HTR-8/SVneo (cell line): ENCODE measurements at regions not wholly inside any gene's neighbourhood (a gene's known extent, or its start where the extent isn't known, plus 50 kb on each side); places are given as distances from the start of the nearest gene placed in this dataset.

Experiments
- DNase-seq: peaks from one replicate; pipeline ENCODE4 v3.0.0; 2011; ENCODE audit warnings: low spot score, mixed read lengths; ENCODE audit not compliant: insufficient read length
- FAIRE-seq: peaks from 2 replicates; lab custom pipeline; 2011; peaks lifted over from hg19 to GRCh38; lab: Jason Lieb, UNC

DNA sequence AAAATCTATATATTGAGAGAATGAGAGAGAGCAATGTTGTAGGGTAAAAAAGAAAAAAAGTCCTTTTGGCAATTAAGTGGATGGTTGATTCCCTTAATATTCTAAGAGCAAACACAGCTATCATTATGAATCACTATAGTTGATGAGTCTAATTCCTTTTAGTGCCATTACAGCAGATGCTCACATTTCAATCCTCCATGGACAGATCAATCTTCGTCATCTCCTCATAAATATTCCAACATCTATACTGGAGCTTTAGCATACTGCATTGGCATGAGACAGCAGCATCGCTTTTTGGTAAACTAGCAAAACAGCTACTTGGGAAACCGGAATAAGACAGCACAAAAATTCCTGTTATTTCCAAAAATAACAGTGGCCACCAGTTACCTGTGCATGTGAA, 796.7 kb downstream of the QKI start:
- FAIRE-seq = no peak

GRCh38 chr6:164210783-164211182, 796.3 kb downstream of the QKI start:
- FAIRE-seq (no peak), DNase-seq (no peak)

More for the DNA sequence above, 796.7 kb downstream of the QKI start:
- no peak for DNase-seq

- DNase-seq (no peak), FAIRE-seq (no peak)
These were observed 795.8 kb downstream of the QKI start for GRCh38 chr6:164210323-164210722.

- DNase-seq = no peak
- no peak for FAIRE-seq
These were observed 793.9 kb downstream of the QKI start for GRCh38 chr6:164208371-164208770.

- DNase-seq (no peak), FAIRE-seq (no peak)
These were observed 792.4 kb downstream of the QKI start for GRCh38 chr6:164206807-164207423.

- DNase-seq = peak; percentile 1
These were observed 785.6 kb downstream of the QKI start for GRCh38 chr6:164200071-164200470.

DNA sequence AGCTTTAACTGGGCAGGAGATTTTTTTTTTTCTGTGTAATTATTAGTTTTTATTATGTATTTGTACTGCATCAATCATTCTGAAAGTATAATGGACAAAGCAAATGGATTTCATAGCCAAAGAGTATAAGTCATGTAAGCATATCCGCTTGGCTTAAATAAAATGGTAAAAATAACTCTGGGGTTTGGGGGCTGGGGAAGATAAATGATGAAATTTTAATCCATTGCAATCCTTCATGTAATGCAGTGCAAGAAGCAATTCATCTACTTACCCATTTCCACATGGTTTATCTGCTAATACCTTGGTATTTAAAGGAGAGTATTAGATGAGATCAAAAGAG, 781.4 kb downstream of the QKI start:
- no peak for DNase-seq
- FAIRE-seq = no peak

More at GRCh38 chr6:164200071-164200470, 785.6 kb downstream of the QKI start:
- FAIRE-seq = no peak

- no peak for DNase-seq
- FAIRE-seq = no peak
These were observed 780.9 kb downstream of the QKI start for GRCh38 chr6:164195278-164195941.

DNA sequence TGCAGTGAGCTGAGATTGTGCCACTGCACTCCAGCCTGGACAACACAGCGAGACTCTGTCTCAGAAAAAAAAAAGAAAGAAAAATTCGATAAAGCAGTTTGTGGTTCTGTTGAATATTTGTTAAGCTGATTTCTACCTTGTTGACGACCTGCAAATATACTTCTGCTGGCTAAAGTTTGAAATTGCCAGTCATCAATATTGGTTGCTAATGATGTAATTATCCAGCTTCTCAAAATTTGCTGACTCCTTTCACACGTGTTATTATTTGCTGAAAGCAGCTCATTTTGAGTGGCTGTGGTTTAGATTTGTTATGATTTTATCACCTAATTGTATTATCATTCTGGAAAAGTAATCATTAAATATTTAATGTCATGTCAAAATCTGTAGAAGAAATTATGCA, 774.3 kb downstream of the QKI start:
- no peak for DNase-seq
- no peak for FAIRE-seq

GRCh38 chr6:164185471-164185871, 771.0 kb downstream of the QKI start:
- FAIRE-seq (no peak), DNase-seq (no peak)

DNA sequence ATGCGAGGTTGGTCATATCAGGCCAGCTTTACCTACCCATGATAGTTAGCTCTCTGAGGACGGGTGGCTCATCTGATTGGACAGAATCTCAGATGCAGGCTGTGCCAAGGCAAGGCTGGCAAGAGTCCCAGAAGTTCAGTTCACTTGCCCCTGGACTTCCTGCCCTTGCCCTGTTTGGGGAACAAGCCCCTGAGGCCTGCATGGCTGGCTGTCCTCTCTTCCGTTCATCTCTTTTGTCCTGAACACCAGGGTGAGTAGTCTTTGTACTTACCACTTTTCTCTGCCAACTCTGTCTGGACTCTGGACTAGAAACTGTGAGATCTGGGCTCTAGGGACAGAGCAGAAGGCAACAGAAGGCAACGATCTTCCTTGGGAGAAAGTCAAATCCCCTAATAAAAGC, 769.9 kb downstream of the QKI start:
- DNase-seq = no peak
- FAIRE-seq = no peak

DNA sequence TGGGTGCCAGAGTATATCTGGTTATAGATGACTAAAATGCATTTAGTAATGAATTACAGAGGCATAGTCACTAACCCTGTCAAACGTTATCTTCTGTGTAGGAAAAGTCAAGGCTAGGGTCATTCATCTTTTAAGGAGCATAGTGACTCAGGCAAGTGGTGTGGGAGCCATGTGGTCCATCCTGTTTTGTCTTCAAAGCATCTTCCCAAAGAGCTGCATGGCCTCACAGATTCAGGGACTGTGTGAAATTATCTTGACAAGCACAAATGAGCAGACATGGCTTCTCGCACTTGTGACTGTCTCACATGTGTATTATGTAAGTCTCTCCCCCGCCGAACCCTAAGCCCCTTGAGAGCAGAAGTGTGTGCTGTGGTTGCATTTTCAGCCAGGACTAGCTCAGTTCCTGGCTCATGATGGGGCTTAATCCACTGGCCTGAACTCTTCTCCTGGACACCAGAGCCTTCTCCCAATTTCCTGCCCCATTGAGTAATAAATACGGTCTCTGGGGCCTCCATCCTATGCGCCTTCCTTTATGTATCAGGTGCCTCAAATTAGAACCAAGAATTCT, 769.1 kb downstream of the QKI start:
- FAIRE-seq = no peak
- DNase-seq = no peak

DNA sequence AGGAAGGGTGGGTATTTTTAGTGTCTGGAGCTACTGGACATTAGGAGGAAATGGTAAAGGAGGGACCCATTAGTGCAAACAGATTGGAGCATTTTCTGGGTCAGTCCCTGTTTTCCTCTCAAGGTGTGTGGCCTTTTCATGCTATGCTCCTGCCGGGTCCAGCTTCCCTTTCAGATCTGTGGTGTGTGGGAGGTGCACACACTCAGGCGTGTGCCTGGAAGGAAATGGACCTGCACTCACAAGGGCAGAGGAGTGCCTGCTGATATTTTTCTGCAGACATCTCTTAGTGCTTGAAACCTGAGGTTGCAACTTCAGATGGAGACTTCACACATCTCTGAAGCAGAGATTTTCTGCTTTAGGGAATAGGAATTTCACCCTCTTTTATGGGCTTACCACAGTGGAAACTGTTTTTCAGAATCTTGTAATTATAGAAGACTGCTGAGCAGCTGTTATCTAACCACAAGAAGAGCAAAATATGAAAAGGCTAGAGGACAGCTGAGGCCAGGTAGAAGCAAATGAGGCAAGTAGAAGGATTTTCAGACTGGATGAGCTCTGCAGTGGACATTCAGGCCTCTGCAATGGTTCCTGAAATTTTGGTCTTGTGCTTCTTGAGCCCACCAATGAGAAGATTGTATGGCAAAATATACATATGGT, 764.3 kb downstream of the QKI start:
- FAIRE-seq (no peak), DNase-seq (no peak)

- DNase-seq = no peak
- no peak for FAIRE-seq
These were observed 754.8 kb downstream of the QKI start for GRCh38 chr6:164169355-164169754.

- DNase-seq = no peak
- FAIRE-seq = no peak
These were observed 754.1 kb downstream of the QKI start for GRCh38 chr6:164168595-164168994.

- FAIRE-seq (no peak), DNase-seq (no peak)
These were observed 753.4 kb downstream of the QKI start for GRCh38 chr6:164167873-164168405.

DNA sequence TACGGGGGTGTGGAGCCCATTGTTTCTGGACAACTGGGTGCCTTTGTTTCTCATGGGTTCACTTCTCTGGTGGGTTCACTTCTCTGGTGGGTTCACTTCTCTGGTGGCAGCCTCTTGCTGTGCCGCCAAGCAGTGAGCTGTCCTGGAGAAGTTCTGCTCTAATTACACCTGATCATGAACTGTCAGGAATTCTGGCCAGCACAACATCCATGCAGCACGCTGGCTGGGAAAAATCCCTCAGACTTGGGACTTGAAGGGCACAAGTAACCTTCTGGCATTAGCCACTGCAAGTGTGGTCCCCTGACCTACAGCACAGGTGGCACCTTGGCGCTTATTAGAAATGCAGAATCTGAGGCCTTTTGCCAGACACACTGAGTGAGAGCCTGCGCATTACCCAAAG, 752.5 kb downstream of the QKI start:
- FAIRE-seq (no peak), DNase-seq (no peak)

DNA sequence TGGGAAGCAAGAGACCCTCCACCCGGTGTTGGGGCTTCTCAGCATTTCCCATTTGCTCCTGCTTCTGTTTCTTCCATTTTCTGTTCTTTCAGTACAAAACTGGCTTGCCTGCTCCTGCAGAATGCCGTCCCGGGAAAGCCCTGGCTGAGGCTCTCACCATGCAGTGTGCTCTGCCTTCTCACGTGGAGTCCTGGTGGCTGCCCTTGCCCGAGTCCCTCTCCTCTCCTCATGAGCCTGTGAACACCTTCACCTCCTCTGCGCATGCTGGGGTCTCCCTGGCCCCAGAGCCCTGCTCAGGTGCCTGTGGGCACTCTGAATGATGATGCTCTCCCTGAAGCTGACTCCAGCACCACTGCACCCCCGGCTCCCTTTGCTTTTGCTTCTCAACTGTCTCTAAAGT, 752.0 kb downstream of the QKI start:
- FAIRE-seq (no peak), DNase-seq (no peak)

DNA sequence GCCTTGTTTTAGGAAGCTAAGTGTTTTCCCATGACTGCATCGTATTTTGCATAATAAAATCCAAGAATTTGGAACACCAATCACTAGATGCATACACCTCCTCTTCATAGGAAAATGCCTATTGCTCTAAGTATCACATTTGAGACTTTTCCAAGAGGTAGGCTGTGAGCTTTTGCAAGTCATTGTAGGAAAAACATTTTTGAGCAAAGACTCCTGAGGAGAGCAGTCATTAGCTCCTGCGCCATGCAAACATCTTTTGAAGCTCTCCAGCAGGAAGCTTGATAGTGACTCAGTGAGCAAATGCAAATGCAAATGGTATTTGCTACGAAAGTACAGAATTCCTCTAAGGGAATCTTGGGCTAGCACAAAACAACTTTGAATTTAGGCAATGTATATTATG, 750.4 kb downstream of the QKI start:
- FAIRE-seq (no peak), DNase-seq (no peak)

DNA sequence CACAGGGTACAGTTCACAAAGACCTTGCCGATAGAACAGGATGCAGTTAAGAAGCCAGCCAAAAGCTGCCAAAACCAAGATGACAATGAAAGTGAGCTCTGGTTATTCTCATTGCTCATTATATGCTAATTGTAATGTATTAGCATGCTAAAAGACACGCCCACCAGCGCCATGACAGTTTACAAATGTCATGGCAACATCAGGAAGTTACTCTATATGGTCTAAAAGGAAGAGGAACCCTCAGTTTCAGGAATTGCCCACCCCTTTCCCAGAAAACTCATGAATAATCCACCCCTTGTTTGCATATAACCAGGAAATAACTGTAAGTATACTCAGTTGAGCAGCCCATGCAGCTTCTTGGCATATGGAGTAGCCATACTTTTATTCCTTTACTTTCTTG, 748.7 kb downstream of the QKI start:
- no peak for DNase-seq
- FAIRE-seq = no peak

- no peak for FAIRE-seq
- no peak for DNase-seq
These were observed 744.5 kb downstream of the QKI start for GRCh38 chr6:164159061-164159460.
